Body of pancreas (tissue), 4 donors: ENCODE measurements at regions not wholly inside any gene's neighbourhood (a gene's known extent, or its start where the extent isn't known, plus 50 kb on each side); places are given as distances from the start of the nearest gene placed in this dataset.

ENCODE experiments used
- ATAC-seq: fragments of 150-250 bp; one replicate; pipeline ENCODE4 v1.9.1; 2016
- DNase-seq, 4 donors: peaks; one replicate each; pipeline ENCODE4 v3.0.0-alpha.2; 2019
- H3K27ac ChIP-seq, 4 donors: fragments of 200-600 bp; sonication (generic); 1 replicate in 3 of 4; 2 replicates in 1 of 4; pipeline versions ENCODE4 v1.5.1 to v1.6.1; 2016 to 2019; ENCODE audit warnings: mild to moderate bottlenecking in 1 of 4, mixed read lengths in 1 of 4, moderate library complexity in 1 of 4
- H3K27me3 ChIP-seq, 2 donors: fragments of 200-600 bp; sonication (generic); one replicate each; pipeline ENCODE4 v1.6.0; 2016; ENCODE audit warnings: mild to moderate bottlenecking in 1 of 2
- H3K36me3 ChIP-seq, 2 donors: fragments of 200-600 bp; sonication (generic); replicated peaks in 1 of 2; 2 replicates each; pipeline ENCODE4 v1.5.1; 2016; ENCODE audit warnings: low read depth in 2 of 2; ENCODE audit not compliant: insufficient read depth in 1 of 2
- H3K4me1 ChIP-seq: fragments of 200-600 bp; sonication (generic); one replicate; pipeline ENCODE4 v1.6.0; 2016
- H3K4me3 ChIP-seq, 2 donors: fragments of 200-600 bp; sonication (generic); 1 replicate in 1 of 2; 2 replicates in 1 of 2; pipeline ENCODE4 v1.5.1; 2016 to 2019
- H3K9me3 ChIP-seq, 3 donors: fragments of 200-600 bp; sonication (generic); 1 replicate in 2 of 3; 2 replicates in 1 of 3; pipeline ENCODE4 v1.5.1; 2016
- CTCF ChIP-seq, 7 experiments: fragments of 450-650 bp in 4 of 7; fragments of 200-600 bp in 3 of 7; sonication (generic) in 3 of 7; IDR thresholded peaks; one replicate each; pipeline ENCODE4 v1.5.1; 2016 to 2019; ENCODE audit warnings: antibody characterized with exemption in 7 of 7
- POLR2A ChIP-seq, 3 donors: fragments of 450-650 bp; IDR thresholded peaks; one replicate each; pipeline ENCODE4 v1.6.1; 2016; ENCODE audit warnings: antibody characterized with exemption in 3 of 3, mild to moderate bottlenecking in 2 of 3
- WGBS, 2 donors: methylation state at CpG; one replicate each; pipeline ENCODE4 v1.1.5; 2017; 5-methylcytosine and 5-hydroxymethylcytosine counted together
- intact Hi-C: fragments of 100-400 bp; cut with DNase I; formaldehyde crosslinking; loops from one replicate; pipeline ENCODE4 v1.15.1; 2023

DNA sequence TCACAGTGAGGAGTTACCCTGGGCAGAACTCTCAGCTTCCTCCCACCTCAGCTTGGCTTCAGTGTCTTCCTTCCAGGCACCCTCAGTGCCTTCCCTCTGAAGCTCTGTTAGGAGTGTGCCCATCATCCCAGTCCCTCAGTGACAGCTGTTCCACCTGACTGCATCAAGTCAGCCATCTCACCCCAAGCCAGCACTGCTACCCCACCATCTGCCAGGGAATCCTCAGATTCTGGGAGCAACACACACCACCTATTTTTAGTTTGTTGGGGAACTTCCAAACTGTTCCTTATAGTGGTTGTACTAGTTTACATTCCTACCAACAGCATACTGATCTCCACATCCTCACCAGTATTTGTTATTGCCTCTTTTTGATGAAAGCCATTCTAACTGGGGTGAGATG, 182.9 kb downstream of the RELL1 start:
- no peak for TF ChIP-seq CTCF (IDR thresholded peaks at IDR 0.05)
- no peak for TF ChIP-seq POLR2A (IDR thresholded peaks at IDR 0.05)

GRCh38 chr4:37502070-37502469, 184.1 kb downstream of the RELL1 start:
- ATAC-seq = no peak
- no peak for TF ChIP-seq POLR2A (IDR thresholded peaks at IDR 0.05)
- TF ChIP-seq CTCF (IDR thresholded peaks at IDR 0.05) = no peak
- no peak for DNase-seq
- Histone ChIP-seq H3K36me3 (no peaks in the 10 kb centered on the region), H3K27ac (no peak overlapping the region), H3K27me3 (no peaks in the 10 kb centered on the region), H3K4me3 (no peak overlapping the region), H3K9me3 (no peaks in the 10 kb centered on the region), H3K4me1 (peaks cover 8% of the 10 kb centered on the region)
- 97 to 100% methylated on average over 4 to 8 of the region's 8 CpGs for WGBS, 2 donors
- intact Hi-C loops = no loop called here

More for the DNA sequence above, 182.9 kb downstream of the RELL1 start:
- DNase-seq (no peak), ATAC-seq (no peak)
- intact Hi-C loops = no loop called here
- Histone ChIP-seq H3K4me1 (peaks cover 8% of the 10 kb centered on the region), H3K9me3 (no peaks in the 10 kb centered on the region), H3K27me3 (no peaks in the 10 kb centered on the region), H3K36me3 (no peaks in the 10 kb centered on the region), H3K27ac (no peak overlapping the region), H3K4me3 (no peak overlapping the region)
